Suprapubic skin (tissue), 4 donors: ENCODE measurements at regions not wholly inside any gene's neighbourhood (a gene's known extent, or its start where the extent isn't known, plus 50 kb on each side); places are given as distances from the start of the nearest gene placed in this dataset.

ENCODE experiments used
- DNase-seq, 2 donors: peaks; one replicate each; pipeline ENCODE4 v3.0.0-alpha.2; 2019; ENCODE audit warnings: low spot score in 2 of 2
- H3K27ac ChIP-seq: fragments of 200-600 bp; sonication (generic); one replicate; pipeline ENCODE4 v1.5.1; 2019
- H3K27me3 ChIP-seq: fragments of 200-600 bp; sonication (generic); one replicate; pipeline ENCODE4 v1.5.1; 2019
- H3K36me3 ChIP-seq: fragments of 200-600 bp; sonication (generic); one replicate; pipeline ENCODE4 v1.5.1; 2019
- H3K4me1 ChIP-seq: fragments of 200-600 bp; sonication (generic); one replicate; pipeline ENCODE4 v1.5.1; 2019
- H3K4me3 ChIP-seq: fragments of 200-600 bp; sonication (generic); one replicate; pipeline ENCODE4 v1.5.1; 2019; ENCODE audit warnings: mild to moderate bottlenecking
- H3K9me3 ChIP-seq: fragments of 200-600 bp; sonication (generic); one replicate; pipeline ENCODE4 v1.5.1; 2019
- EP300 ChIP-seq: sonication (generic); formaldehyde crosslinking; IDR thresholded peaks from one replicate; pipeline ENCODE4 v1.6.1; 2017; ENCODE audit warnings: antibody characterized with exemption
- POLR2A ChIP-seq, 2 donors: fragments of 450-650 bp; IDR thresholded peaks; one replicate each; pipeline ENCODE4 v1.6.1; 2017; ENCODE audit warnings: antibody characterized with exemption in 2 of 2, mild to moderate bottlenecking in 2 of 2, moderate library complexity in 2 of 2
- POLR2AphosphoS5 ChIP-seq, 3 donors: sonication (generic); formaldehyde crosslinking; IDR thresholded peaks; one replicate each; pipeline ENCODE4 v1.6.1; 2017; ENCODE audit warnings: antibody characterized with exemption in 3 of 3
- WGBS: methylation state at CpG from one replicate; pipeline ENCODE4 v1.1.5; 2018; 5-methylcytosine and 5-hydroxymethylcytosine counted together
- TF ChIP-seq, protein P1 (sequence below), 2 donors: fragments of 200-600 bp in 1 of 2; fragments of 450-650 bp in 1 of 2; sonication (generic) in 1 of 2; IDR thresholded peaks; one replicate each; pipeline ENCODE4 v1.5.1; 2016 to 2019; ENCODE audit warnings: antibody characterized with exemption in 2 of 2, mild to moderate bottlenecking in 1 of 2, moderate library complexity in 1 of 2

DNA sequence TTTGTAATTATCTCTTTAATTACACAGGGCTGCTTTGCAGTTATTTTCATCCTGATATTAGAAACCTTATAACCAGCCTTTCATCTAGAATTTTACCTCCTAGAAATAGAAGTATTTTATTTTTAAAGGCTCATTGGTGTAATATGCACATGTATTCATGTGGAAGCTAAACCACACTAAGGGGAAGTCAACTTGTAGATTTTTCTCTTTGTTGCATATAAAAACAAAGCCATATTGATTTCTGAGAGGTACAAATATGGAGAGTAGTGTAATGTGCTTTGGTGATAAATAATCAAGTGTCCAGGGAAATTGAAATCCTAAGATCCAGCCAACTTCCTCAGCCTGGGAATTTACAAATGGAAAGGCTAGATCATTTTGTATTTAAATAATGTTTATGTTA lies 301.2 kb downstream of the LRATD1 start:
- H3K4me3 ChIP-seq, result no peak overlapping the region
- DNase-seq, result no peak
- no peak overlapping the region for H3K27ac ChIP-seq
- no peaks in the 10 kb centered on the region for H3K9me3 ChIP-seq
- H3K36me3 ChIP-seq, result no peaks in the 10 kb centered on the region
- no peaks in the 10 kb centered on the region for H3K27me3 ChIP-seq
- no peaks in the 10 kb centered on the region for H3K4me1 ChIP-seq
- TF ChIP-seq EP300, result no peak

DNA sequence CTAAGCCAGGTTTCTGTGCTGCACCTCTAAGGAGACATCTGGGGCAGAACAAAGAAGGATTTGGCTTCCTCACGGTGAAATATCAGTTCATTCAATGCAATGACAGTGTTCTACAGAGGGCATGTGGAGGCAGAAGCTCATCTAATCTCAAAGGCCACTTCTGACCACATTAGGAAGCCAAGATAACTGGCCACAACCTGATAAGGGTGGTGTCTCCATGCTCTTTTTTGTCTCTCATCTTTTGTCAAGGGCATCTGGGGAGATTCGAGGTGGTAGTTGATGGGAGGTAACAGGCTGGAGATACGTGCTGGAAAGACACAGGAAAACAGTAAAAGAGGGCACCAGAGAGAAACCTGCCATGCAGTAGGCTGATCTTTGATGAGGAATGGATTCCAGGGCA lies 303.9 kb downstream of the LRATD1 start:
- Histone ChIP-seq H3K27ac (no peak overlapping the region), H3K9me3 (no peaks in the 10 kb centered on the region), H3K36me3 (no peaks in the 10 kb centered on the region), H3K4me3 (no peak overlapping the region), H3K27me3 (no peaks in the 10 kb centered on the region), H3K4me1 (no peaks in the 10 kb centered on the region)
- TF ChIP-seq POLR2A (IDR thresholded peaks at IDR 0.05), result no peak
- no peak for TF ChIP-seq EP300
- TF ChIP-seq, protein P1, sequence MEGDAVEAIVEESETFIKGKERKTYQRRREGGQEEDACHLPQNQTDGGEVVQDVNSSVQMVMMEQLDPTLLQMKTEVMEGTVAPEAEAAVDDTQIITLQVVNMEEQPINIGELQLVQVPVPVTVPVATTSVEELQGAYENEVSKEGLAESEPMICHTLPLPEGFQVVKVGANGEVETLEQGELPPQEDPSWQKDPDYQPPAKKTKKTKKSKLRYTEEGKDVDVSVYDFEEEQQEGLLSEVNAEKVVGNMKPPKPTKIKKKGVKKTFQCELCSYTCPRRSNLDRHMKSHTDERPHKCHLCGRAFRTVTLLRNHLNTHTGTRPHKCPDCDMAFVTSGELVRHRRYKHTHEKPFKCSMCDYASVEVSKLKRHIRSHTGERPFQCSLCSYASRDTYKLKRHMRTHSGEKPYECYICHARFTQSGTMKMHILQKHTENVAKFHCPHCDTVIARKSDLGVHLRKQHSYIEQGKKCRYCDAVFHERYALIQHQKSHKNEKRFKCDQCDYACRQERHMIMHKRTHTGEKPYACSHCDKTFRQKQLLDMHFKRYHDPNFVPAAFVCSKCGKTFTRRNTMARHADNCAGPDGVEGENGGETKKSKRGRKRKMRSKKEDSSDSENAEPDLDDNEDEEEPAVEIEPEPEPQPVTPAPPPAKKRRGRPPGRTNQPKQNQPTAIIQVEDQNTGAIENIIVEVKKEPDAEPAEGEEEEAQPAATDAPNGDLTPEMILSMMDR (IDR thresholded peaks at IDR 0.05), result no peak
- no peak for TF ChIP-seq POLR2AphosphoS5 (IDR thresholded peaks at IDR 0.05)
- WGBS, result 88% methylated on average over 3 of the region's 3 CpGs
- DNase-seq, result no peak

DNA sequence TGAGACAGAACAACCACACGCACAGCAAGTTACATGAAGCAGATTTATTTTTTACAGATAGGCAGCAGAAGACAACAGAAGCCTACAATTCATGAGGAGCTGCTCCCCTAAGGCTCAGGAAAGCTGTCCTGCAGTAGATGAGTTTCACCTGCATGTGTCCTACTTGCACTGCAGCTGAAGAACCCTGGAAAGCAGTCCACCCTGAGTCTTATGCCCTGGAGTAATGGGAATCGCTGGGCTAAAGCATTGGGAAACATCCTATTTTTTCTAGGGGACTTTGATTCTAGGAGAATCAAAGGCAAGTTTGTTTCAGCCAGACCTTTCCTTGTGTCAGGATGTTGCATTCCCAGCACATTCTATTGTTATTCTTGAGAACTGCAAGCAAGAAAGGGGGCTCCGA lies 304.8 kb downstream of the LRATD1 start:
- TF ChIP-seq POLR2A (IDR thresholded peaks at IDR 0.05) (no peak), EP300 (no peak), POLR2AphosphoS5 (IDR thresholded peaks at IDR 0.05) (no peak)
- H3K9me3 ChIP-seq, result no peaks in the 10 kb centered on the region
- no peaks in the 10 kb centered on the region for H3K4me1 ChIP-seq
- H3K36me3 ChIP-seq, result no peaks in the 10 kb centered on the region
- no peaks in the 10 kb centered on the region for H3K27me3 ChIP-seq
- H3K4me3 ChIP-seq, result no peak overlapping the region
- no peak overlapping the region for H3K27ac ChIP-seq
- 97% methylated on average over 3 of the region's 3 CpGs for WGBS
- no peak for DNase-seq

DNA sequence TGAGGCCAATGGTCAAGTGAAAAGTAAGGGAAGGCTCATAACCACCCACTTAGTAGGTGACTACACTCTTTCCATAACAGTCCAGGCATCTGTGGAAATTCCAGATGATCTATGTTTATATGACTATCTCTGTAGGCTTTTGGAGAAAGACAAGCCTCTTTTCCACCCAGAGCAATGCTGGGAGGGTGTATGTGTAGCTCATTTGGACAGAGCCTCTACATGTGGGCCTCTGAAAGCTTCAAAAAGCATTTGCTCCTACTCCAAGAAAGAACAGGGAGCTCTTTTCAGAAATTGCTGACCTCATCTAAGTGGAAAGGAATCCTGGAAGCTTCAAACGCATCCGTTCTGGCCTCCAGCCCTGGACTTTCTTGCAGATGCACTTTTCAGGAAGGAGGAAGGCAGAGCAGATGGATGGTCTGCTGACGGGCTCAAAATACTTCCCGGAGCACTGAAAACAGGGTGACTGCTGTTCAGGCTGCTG lies 308.7 kb downstream of the LRATD1 start:
- Histone ChIP-seq H3K9me3 (no peaks in the 10 kb centered on the region), H3K4me3 (no peak overlapping the region), H3K36me3 (no peaks in the 10 kb centered on the region), H3K27me3 (no peaks in the 10 kb centered on the region), H3K27ac (no peak overlapping the region), H3K4me1 (no peaks in the 10 kb centered on the region)
- TF ChIP-seq, protein P1 (IDR thresholded peaks at IDR 0.05), result no peak
- TF ChIP-seq POLR2AphosphoS5 (IDR thresholded peaks at IDR 0.05) (no peak), POLR2A (IDR thresholded peaks at IDR 0.05) (no peak), EP300 (no peak)
- WGBS, result 61% methylated on average over 3 of the region's 4 CpGs
- no peak for DNase-seq

DNA sequence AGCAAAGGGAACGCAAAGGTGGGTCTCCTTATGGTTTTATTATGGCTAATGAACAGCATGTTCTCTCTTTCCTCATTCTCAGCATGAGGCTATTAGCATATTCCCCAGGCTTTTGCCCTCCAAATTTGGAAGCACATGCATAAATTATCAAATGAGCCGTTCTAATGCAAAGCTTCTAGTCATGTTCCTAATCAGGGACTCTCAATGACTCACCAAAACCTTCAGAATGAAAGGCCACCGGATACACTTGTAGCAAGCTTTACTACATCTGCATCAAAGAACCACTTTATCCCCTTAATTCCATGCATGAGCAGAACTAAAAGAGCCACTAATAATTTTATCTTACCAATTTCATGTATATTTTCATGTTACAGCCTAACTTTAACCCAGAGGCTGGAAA lies 310.5 kb downstream of the LRATD1 start:
- no peaks in the 10 kb centered on the region for H3K9me3 ChIP-seq

DNA sequence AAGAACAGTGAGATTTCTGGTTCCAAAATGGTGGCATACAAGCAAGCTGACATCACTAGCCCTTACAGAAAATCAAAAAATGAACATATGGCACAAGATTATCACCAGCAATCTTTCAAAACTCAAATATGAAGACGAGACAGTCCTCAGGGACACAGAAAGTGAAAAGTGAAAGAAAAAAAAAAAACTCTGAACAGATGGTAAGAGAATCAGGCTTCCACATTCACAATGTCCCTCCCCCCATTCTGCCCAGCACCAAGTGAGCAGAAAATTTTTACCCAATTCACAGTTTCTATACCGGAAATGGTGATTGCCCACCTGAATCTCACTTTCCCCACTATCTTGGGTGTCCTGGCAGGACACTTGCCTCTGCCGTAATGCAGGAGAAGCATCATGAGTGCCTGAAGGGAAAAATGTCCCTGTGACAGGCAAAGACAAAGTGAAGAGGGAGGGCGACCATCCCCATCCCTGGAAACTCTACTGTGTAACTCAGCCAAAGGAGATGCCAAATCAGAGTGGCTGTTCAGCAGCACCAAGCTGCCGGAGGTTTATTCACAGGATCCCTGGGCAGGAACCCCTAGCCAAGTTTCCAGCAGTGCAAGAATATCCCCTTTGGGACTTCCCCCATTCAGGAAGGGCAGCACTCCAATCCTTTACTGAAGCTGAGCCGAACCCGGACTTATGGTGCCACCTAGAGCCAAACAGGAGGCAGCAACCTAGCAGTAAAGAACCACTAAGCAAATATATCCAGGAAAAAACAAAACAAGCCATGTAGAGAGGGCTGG lies 312.2 kb downstream of the LRATD1 start:
- no peaks in the 10 kb centered on the region for H3K36me3 ChIP-seq
- no peak for DNase-seq
- no peaks in the 10 kb centered on the region for H3K4me1 ChIP-seq
- WGBS, result 58% methylated on average over 7 of the region's 7 CpGs
- no peaks in the 10 kb centered on the region for H3K27me3 ChIP-seq
- H3K9me3 ChIP-seq, result no peaks in the 10 kb centered on the region
- no peak overlapping the region for H3K4me3 ChIP-seq
- TF ChIP-seq POLR2A (IDR thresholded peaks at IDR 0.05), result no peak
- TF ChIP-seq, protein P1 (IDR thresholded peaks at IDR 0.05), result no peak
- TF ChIP-seq POLR2AphosphoS5 (IDR thresholded peaks at IDR 0.05), result no peak
- no peak for TF ChIP-seq EP300
- no peak overlapping the region for H3K27ac ChIP-seq

More for the DNA sequence above, 310.5 kb downstream of the LRATD1 start:
- Histone ChIP-seq H3K4me1 (no peaks in the 10 kb centered on the region), H3K36me3 (no peaks in the 10 kb centered on the region), H3K27ac (no peak overlapping the region), H3K27me3 (no peaks in the 10 kb centered on the region), H3K4me3 (no peak overlapping the region)
- DNase-seq, result no peak
- WGBS, result 82% methylated on average over 3 of the region's 3 CpGs
- TF ChIP-seq EP300 (no peak), POLR2A (IDR thresholded peaks at IDR 0.05) (no peak), POLR2AphosphoS5 (IDR thresholded peaks at IDR 0.05) (no peak)
- TF ChIP-seq, protein P1 (IDR thresholded peaks at IDR 0.05), result no peak
